ENCODE measurements at regions not wholly inside any gene's neighbourhood (a gene's known extent, or its start where the extent isn't known, plus 50 kb on each side); places are given as distances from the start of the nearest gene placed in this dataset.

DNA sequence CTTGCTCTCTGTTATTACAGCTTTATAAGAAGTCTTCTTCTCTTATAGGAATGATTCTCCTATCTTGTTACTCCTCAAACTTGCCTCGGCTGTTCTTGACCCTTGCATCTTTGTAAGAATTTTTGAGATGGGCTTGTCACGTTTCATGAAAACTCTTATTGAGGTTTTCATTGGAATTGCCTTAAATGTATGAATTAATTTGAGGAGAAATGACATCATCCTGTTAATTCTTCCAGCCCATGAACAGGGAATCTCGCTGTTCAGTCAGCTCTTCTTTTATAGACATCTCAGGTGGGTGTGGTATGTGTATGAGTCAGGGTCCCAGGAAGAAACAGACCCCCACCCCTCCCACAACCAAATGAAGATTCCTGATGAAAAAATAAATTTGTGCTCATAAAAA, 107.1 kb upstream of the MYL2 start:
- TF ChIP-seq ASH2L (IDR thresholded peaks at IDR 0.05; ENCODE audit: borderline replicate concordance, low read depth) = no peak
- TF ChIP-seq POLR2A (IDR thresholded peaks at IDR 0.05; ENCODE audit: low read depth, low read length) = no peak
- no peak for TF ChIP-seq ETV6 (conservative IDR thresholded peaks at IDR 0.05 in 1 of 2, IDR thresholded peaks at IDR 0.05 in 1 of 2; ENCODE audit: borderline replicate concordance in 1 of 2, low read depth in 1 of 2)
- no peak for TF ChIP-seq CBX5 (IDR thresholded peaks at IDR 0.05; ENCODE audit: low read depth)
- TF ChIP-seq, protein P1, sequence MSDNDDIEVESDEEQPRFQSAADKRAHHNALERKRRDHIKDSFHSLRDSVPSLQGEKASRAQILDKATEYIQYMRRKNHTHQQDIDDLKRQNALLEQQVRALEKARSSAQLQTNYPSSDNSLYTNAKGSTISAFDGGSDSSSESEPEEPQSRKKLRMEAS (IDR thresholded peaks at IDR 0.05; ENCODE audit: low read depth, low read length) = no peak
- TF ChIP-seq POLR2AphosphoS5 (IDR thresholded peaks at IDR 0.05; ENCODE audit: low read length) = no peak
